Activated CD4-positive, CD25-positive, alpha-beta regulatory T cell treated with anti-CD3 and anti-CD28 coated beads, Interleukin-2, amount 50 U/mL, for 16 hours (primary cell): ENCODE measurements at regions not wholly inside any gene's neighbourhood (a gene's known extent, or its start where the extent isn't known, plus 50 kb on each side); places are given as distances from the start of the nearest gene placed in this dataset.
"Not testable (repeated sequence)": the region's sequence is repeated elsewhere in the genome, so short reads cannot be mapped to it uniquely, and the experiment has no call there.

Source experiments
- DNase-seq: peaks from one replicate; pipeline ENCODE4 v3.0.0-alpha.2; 2020; ENCODE audit warnings: low read depth, low spot score

DNA sequence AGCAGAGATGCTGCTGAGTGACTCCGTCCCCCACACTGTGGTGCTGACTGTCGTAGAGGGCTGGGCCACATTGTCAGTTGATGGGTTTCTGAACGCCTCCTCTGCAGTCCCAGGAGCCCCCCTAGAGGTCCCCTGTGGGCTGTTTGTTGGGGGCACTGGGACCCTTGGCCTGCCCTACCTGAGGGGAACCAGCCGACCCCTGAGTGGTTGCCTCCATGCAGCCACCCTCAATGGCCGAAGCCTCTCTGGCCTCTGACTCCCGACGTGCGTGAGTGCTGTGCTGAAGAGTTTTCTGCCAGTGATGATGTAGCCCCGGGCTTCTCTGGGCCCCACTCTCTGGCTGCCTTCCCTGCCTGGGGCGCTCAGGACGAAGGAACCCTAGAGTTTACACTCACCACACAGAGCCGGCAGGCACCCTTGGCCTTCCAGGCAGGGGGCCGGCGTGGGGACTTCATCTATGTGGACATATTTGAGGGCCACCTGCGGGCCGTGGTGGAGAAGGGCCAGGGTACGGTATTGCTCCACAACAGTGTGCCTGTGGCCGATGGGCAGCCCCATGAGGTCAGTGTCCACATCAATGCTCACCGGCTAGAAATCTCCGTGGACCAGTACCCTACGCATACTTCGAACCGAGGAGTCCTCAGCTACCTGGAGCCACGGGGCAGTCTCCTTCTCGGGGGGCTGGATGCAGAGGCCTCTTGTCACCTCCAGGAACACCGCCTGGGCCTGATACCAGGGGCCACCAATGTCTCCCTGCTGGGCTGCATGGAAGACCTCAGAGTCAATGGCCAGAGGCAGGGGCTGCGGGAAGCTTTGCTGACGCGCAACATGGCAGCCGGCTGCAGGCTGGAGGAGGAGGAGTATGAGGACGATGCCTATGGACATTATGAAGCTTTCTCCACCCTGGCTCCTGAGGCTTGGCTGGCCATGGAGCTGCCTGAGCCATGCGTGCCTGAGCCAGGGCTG lies 181.1 kb downstream of the TBC1D2B start:
- DNase-seq = not testable (repeated sequence)

- no peak for DNase-seq
Measured at GRCh38 chr15:77895742-77896141, 181.8 kb downstream of the TBC1D2B start.

GRCh38 chr15:77895145-77895544 lies 182.4 kb downstream of the TBC1D2B start:
- not testable (repeated sequence) for DNase-seq

DNA sequence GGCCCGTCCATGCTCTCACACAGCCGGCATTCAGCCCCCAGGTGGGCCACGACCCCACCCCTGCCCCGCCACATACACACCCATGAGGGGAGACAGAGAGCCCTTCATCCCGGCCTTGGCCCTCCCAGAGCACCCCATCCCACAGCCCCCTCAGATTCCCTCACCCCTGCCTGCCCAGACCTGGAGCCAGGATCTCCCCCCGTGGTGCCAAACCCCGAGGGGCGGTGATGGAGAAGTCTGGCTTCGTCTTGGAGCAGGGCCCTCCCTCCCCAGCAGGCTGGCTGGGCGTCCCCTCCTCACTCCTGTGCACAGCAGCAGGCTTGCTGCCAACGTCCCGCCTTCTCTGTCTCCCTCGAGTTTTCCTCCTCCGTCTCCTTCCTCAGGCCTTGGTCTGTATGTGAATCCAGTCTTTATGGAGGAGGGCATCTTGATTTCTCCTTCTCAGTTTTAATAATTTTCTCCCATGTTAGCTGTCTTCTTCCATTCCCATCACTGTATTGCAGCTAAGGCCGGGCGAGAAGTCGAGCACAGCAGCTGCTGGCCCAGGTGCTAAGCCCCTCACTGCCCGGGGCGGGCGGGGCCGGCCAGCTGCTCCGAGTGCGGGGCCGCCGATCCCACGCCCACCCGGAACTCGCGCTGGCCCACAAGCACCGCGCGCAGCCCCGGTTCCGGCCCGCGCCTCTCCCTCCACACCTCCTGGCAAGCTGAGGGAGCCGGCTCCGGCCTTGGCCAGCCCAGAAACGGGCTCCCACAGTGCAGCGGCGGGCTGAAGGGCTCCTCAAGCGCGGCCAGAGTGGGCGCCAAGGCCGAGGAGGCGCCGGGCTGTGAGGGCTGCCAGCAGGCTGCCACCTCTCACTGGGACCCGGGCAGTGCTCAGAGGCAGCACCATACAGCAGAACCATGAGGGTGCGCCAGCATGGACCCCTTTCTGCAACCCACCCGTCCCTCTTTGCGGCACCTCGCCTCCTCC lies 183.6 kb downstream of the TBC1D2B start:
- not testable (repeated sequence) for DNase-seq

- DNase-seq = not testable (repeated sequence)
Measured at GRCh38 chr15:77893246-77893645, 184.3 kb downstream of the TBC1D2B start.

GRCh38 chr15:77892335-77892734 lies 185.2 kb downstream of the TBC1D2B start:
- DNase-seq = no peak

DNA sequence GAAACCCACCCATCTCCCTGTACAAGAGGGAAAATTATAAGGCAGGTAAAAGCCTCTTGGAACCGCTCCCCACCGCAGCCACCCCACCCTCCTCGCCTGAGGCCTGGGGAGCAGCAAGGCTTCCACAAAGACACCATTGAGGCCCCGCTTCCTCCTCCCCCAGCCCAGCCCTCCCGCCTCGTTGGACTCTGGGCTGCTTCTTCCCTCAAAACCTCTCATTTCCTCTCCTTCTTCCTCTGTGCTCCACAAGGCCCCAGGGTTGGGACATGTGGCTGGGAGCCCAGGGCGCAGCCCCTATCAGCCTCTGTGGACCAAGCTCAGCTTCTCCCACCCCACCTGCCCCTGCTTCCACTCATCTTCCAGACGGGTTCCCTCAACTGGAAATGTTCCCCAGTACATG lies 185.6 kb downstream of the TBC1D2B start:
- DNase-seq = not testable (repeated sequence)

GRCh38 chr15:77890911-77891801 lies 186.4 kb downstream of the TBC1D2B start:
- not testable (repeated sequence) for DNase-seq

DNA sequence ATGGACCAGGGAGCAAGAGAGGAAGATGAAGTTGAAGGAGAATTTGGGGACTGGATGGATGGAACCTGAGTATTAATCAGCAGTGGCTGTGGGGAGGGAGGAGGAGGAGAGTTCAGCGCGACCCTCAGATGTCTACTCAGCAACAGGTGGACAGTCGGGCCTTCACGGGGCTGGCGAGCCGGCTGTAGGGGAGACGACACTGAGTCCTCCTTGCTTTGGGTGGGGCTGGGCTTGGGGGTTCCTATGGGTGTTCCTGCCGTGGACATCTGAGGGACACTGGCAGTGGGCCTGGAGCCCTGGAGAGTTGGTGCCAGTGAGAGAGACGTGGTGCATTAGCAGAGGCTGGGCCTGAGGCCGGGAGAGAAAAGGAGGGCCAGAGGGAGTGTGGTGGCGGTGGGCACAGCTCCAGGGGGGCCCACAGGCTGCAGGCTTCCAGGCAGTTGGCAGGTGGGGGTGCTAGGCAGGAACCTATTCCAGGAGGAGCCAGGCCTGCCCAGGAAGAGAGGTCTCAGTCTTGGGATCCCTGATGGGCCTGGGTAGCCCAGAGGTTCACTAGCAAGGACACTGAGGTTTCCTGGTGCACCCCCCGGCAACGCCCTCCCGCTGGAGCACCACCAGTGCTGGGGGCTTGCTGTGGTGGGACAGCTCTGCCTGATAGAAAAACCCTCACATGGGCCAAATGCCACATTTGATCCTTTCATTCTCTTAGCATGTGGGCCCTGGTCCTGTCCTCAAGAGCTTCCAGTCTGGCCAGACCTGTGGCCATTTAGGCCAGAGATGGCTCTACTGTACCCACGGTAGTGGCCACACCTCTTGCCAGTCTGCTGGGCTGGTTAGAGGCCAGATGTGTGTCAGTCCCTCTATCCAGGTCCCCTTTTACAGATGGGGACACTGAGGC lies 187.4 kb downstream of the TBC1D2B start:
- not testable (repeated sequence) for DNase-seq

GRCh38 chr15:77889009-77889806 lies 188.3 kb downstream of the TBC1D2B start:
- no peak for DNase-seq

GRCh38 chr15:77887563-77888429 lies 189.7 kb downstream of the TBC1D2B start:
- not testable (repeated sequence) for DNase-seq

DNA sequence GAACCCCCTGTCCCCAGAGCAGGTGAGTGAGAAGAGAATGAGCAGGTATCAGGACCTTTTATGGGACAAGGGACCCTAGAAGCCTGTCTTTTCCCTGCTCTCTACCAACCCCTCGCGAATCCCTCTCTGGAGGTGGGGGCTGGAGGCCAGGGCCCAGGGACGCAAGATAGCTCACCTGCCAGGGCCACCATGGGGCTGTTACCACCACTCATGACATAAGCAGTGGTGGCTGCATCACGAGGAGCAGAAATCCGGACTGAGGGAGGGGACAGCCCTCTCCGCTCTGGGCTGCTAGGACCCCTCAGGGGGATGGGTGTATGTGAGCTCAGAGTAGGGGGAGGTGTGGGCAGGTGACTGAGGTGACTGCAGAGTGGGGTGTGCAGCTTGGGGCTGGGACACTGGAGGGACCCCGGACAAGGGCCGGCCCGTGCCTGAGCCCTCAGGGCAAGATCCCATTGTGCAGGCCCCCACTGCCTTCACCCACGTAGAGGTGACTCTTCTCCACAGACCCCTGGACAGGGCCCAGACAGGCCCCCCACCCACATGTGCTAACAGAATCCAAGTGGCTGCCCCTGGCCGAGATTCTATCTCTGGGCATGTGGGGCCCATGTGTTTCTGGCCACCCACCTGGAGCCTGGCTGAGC lies 190.6 kb downstream of the TBC1D2B start:
- DNase-seq = no peak

DNA sequence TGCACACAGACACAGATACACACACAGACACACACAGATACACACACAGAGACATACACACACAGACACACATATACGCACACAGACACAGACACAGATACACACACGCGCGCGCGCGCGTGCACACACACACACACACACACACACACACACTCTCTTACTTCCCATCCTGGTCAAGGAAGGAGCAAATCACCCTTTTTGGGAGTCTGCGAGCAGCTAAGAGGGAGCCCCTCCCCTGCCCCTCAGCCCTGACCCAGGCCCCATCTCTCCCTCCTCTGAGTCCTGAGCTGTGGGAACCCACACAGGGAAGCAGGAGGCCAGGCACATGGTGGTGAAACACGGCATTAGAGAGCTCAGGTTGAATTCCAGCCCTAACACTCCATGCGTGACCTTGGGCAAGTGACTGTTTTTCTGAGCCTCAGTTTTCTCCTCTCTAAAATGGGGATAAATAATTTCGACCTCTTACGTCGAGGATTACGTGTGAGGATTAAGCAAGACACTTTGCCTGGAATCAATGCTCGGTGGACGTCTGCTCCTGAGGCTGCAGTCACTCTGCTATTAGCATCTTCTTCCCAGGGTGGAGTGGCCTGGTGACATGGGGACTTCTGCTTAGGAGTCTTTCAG lies 191.5 kb downstream of the TBC1D2B start:
- DNase-seq = not testable (repeated sequence)

GRCh38 chr15:77883012-77883411 lies 194.5 kb downstream of the TBC1D2B start:
- not testable (repeated sequence) for DNase-seq

DNA sequence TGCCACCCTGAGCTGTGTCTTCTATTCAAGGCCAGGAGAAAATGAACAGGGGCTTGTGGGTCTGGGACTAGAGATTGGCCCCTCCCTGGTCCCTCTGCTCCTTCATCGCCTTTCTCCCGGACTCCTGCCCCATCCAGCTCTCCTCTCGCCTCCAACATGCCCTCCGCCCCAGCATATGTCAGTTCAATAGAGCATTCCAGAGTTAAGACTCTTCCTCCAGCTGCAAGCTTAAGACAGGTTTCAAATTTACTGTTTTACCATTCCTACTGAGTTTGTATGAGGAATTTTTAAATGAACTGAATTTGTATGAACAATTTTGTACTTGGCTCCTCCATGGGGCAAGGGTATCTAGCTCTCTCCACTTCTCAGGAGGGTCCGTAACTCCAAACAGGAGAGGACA lies 195.6 kb downstream of the TBC1D2B start:
- DNase-seq = no peak

DNA sequence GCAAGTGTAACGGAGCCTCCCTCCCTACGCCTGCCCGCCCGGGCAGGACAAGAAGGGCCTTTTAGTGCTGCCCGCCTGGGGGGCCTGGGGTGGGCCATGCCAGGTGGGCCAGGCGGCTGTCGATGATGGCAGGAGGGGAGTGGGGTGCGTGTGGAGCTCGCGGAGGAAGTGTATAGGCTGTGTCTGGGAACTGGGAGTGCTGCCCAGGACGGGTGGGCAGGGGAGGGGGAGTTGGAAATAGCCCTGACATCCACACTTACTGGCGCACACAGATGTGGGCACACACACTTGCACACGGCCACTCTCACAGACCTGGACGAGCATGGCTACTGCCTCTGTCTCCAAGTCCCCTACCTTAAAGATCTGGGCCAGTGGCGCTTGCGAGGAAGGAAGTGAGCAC lies 196.0 kb downstream of the TBC1D2B start:
- not testable (repeated sequence) for DNase-seq

DNA sequence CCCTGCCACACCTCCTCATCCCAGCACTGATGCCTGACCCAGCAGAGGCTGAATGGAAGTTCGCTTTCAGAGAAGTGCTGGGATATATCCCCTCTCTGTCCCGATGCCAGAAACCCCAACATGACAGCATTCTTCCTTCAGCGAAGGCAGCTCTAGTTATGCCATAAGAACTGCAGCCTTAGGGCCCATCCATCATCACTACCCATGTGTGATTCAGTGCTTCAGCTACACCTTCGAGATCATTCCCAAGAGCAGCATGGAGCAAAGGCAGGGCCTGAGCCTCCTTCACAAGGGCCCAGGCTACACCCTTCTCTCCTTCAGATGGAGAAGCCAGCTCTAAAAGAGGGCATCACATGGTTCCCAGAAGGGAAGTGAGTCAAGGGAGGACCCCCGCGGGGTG lies 198.0 kb downstream of the TBC1D2B start:
- DNase-seq = not testable (repeated sequence)
